IMR-90 (cell line): ENCODE measurements at regions not wholly inside any gene's neighbourhood (a gene's known extent, or its start where the extent isn't known, plus 50 kb on each side); places are given as distances from the start of the nearest gene placed in this dataset.

ENCODE experiments used
- ATAC-seq: fragments of 200-7000 bp; cut with Tn5 transposase; 2 replicates; pipeline ENCODE4 v1.9.1; 2020; ENCODE audit warnings: low read depth, mild to moderate bottlenecking, moderate library complexity
- BruUV-seq: library from RNA; stranded (reverse); fragments of 400-500 nt; replicated peaks from 2 replicates; lab custom pipeline; 2021; lab: Mats Ljungman, UMichigan
- CTCF ChIA-PET: fragments of 300-600 bp; formaldehyde crosslinking; extraction: SDS; loops from one replicate; lab custom pipeline; 2021; ENCODE audit warnings: antibody characterized with exemption; lab: Yijun Ruan, JAX
- POLR2A ChIA-PET: fragments of 300-600 bp; sonication (Branson Sonifier 250); formaldehyde crosslinking; loops from one replicate; lab custom pipeline; 2022; ENCODE audit warnings: antibody characterized with exemption; ENCODE audit not compliant: unreplicated experiment; lab: Charles Lee
- DNase-seq: peaks from one replicate; pipeline ENCODE4 v3.0.0; 2013
- H2AFZ ChIP-seq: replicated peaks from 2 replicates; pipeline ENCODE3; 2013; ENCODE audit warnings: low read length, mild to moderate bottlenecking; ENCODE audit not compliant: poor library complexity
- H2AK5ac ChIP-seq: 2 replicates; pipeline ENCODE4 v1.6.1; 2013; ENCODE audit warnings: low read depth, low read length, inconsistent platforms
- H2AK9ac ChIP-seq: replicated peaks from 2 replicates; pipeline ENCODE3; 2013; ENCODE audit warnings: mild to moderate bottlenecking, low read depth, low read length, moderate library complexity; ENCODE audit not compliant: poor library complexity
- H2BK120ac ChIP-seq: 2 replicates; pipeline ENCODE4 v1.6.1; 2013; ENCODE audit warnings: low read depth, low read length, inconsistent platforms
- H2BK15ac ChIP-seq: 3 replicates; pipeline ENCODE4 v1.6.1; 2013; ENCODE audit warnings: low read depth, low read length, inconsistent platforms
- H2BK20ac ChIP-seq: 2 replicates; pipeline ENCODE4 v1.6.1; 2013; ENCODE audit warnings: low read depth, mild to moderate bottlenecking, inconsistent platforms, low read length, moderate library complexity
- H2BK5ac ChIP-seq: 2 replicates; pipeline ENCODE4 v1.6.1; 2013; ENCODE audit warnings: mild to moderate bottlenecking, low read depth, low read length, inconsistent platforms; ENCODE audit not compliant: poor library complexity, severe bottlenecking
- H3K14ac ChIP-seq: replicated peaks from 2 replicates; pipeline ENCODE4 v1.6.1; 2013; ENCODE audit warnings: low read depth, low read length, inconsistent platforms
- H3K18ac ChIP-seq: 2 replicates; pipeline ENCODE4 v1.6.1; 2013; ENCODE audit warnings: low read depth, low read length, control low read depth
- H3K23ac ChIP-seq: 2 replicates; pipeline ENCODE4 v1.6.1; 2013; ENCODE audit warnings: low read depth, low read length, inconsistent platforms
- H3K27ac ChIP-seq: 2 replicates; pipeline ENCODE4 v1.5.1; 2013; ENCODE audit warnings: mild to moderate bottlenecking, control low read depth, low read length; ENCODE audit not compliant: insufficient read depth
- H3K27me3 ChIP-seq: 2 replicates; pipeline ENCODE4 v1.6.1; 2013; ENCODE audit warnings: low read length; ENCODE audit not compliant: control insufficient read depth, insufficient read depth
- H3K36me3 ChIP-seq: 2 replicates; pipeline ENCODE4 v1.6.1; 2013; ENCODE audit warnings: low read length, mixed read lengths; ENCODE audit not compliant: control insufficient read depth, insufficient read depth
- H3K4ac ChIP-seq: 2 replicates; pipeline ENCODE4 v1.6.1; 2013; ENCODE audit warnings: low read depth, low read length, inconsistent platforms
- H3K4me1 ChIP-seq: 2 replicates; pipeline ENCODE4 v1.6.1; 2013; ENCODE audit warnings: low read length, mixed read lengths; ENCODE audit not compliant: control insufficient read depth, insufficient read depth
- H3K4me2 ChIP-seq: 2 replicates; pipeline ENCODE4 v1.6.1; 2013; ENCODE audit warnings: low read depth, mild to moderate bottlenecking, control low read depth, low read length, moderate library complexity
- H3K4me3 ChIP-seq: 2 replicates; pipeline ENCODE4 v1.5.1; 2013; ENCODE audit warnings: low read depth, mild to moderate bottlenecking, control low read depth, low read length, moderate library complexity; ENCODE audit not compliant: insufficient read depth
- H3K56ac ChIP-seq: 2 replicates; pipeline ENCODE4 v1.6.1; 2013; ENCODE audit warnings: low read length, inconsistent platforms; ENCODE audit not compliant: insufficient read depth; ENCODE audit errors: extremely low read depth
- H3K79me1 ChIP-seq, 2 experiments: 2 replicates each; pipeline ENCODE4 v1.6.1; 2013; ENCODE audit warnings: low read length in 2 of 2, inconsistent platforms in 1 of 2, low read depth in 1 of 2
- H3K9ac ChIP-seq: 2 replicates; pipeline ENCODE4 v1.6.1; 2013; ENCODE audit warnings: low read depth, low read length, control low read depth
- H3K9me1 ChIP-seq: 2 replicates; pipeline ENCODE4 v1.6.1; 2013; ENCODE audit warnings: low read length, inconsistent platforms; ENCODE audit not compliant: insufficient read depth
- H3K9me3 ChIP-seq: 2 replicates; pipeline ENCODE4 v1.6.1; 2013; ENCODE audit warnings: low read length; ENCODE audit not compliant: control insufficient read depth, insufficient read depth
- H4K20me1 ChIP-seq: 2 replicates; pipeline ENCODE4 v1.6.1; 2013; ENCODE audit warnings: low read length, inconsistent platforms; ENCODE audit not compliant: insufficient read depth
- H4K5ac ChIP-seq: 2 replicates; pipeline ENCODE4 v1.6.1; 2013; ENCODE audit warnings: mild to moderate bottlenecking, low read depth, low read length, control low read depth
- H4K8ac ChIP-seq, 2 experiments: 2 replicates each; pipeline ENCODE4 v1.6.1; 2013; ENCODE audit warnings: low read depth in 2 of 2, low read length in 2 of 2, control low read depth in 1 of 2, inconsistent platforms in 1 of 2
- H4K91ac ChIP-seq: 2 replicates; pipeline ENCODE4 v1.6.1; 2013; ENCODE audit warnings: low read depth, low read length, inconsistent platforms; ENCODE audit not compliant: insufficient read depth
- BHLHE40 ChIP-seq: fragments of 150-350 bp; IDR thresholded peaks from 2 replicates; pipeline ENCODE4 v1.6.1; 2016; ENCODE audit warnings: mild to moderate bottlenecking, low read depth, low read length
- CEBPB ChIP-seq: IDR thresholded peaks from 2 replicates; pipeline ENCODE4 v1.6.1; 2012; ENCODE audit warnings: low read depth, low read length, improper control_type of control experiment
- CTCF ChIP-seq: conservative IDR thresholded peaks from 2 replicates; pipeline ENCODE4 v1.5.1; 2012; ENCODE audit warnings: mild to moderate bottlenecking, low read depth, low read length, improper control_type of control experiment
- FOS ChIP-seq: fragments of 150-350 bp; IDR thresholded peaks from 2 replicates; pipeline ENCODE4 v1.6.1; 2016; ENCODE audit warnings: low read depth, low read length
- MXI1 ChIP-seq: IDR thresholded peaks from 2 replicates; pipeline ENCODE4 v1.6.1; 2012; ENCODE audit warnings: low read depth, mild to moderate bottlenecking, low read length, moderate library complexity, borderline replicate concordance
- NFE2L2 ChIP-seq: fragments of 150-350 bp; IDR thresholded peaks from 2 replicates; pipeline ENCODE4 v1.6.1; 2016; ENCODE audit warnings: low read depth, mild to moderate bottlenecking, low read length
- RAD21 ChIP-seq: IDR thresholded peaks from 2 replicates; pipeline ENCODE4 v1.6.1; 2012; ENCODE audit warnings: low read length, improper control_type of control experiment
- RCOR1 ChIP-seq: IDR thresholded peaks from 2 replicates; pipeline ENCODE4 v1.6.1; 2012; ENCODE audit warnings: mild to moderate bottlenecking, low read length, improper control_type of control experiment; ENCODE audit not compliant: insufficient replicate concordance
- RFX5 ChIP-seq: IDR thresholded peaks from 2 replicates; pipeline ENCODE4 v1.8.0; 2012; ENCODE audit warnings: low read depth, mild to moderate bottlenecking, low read length, moderate library complexity
- SMC3 ChIP-seq: fragments of 150-350 bp; IDR thresholded peaks from 2 replicates; pipeline ENCODE4 v1.6.1; 2016; ENCODE audit warnings: low read depth, mild to moderate bottlenecking, antibody characterized with exemption, low read length, moderate library complexity
- WGBS, 2 experiments: methylation state at CpG; one replicate each; pipeline versions ENCODE4 v1.1.5 to v1.1.7; 2013; ENCODE audit warnings: missing lambda C conversion rate in 2 of 2; ENCODE audit not compliant: insufficient read length in 1 of 2; ENCODE audit errors: extremely low coverage in 2 of 2; 5-methylcytosine and 5-hydroxymethylcytosine counted together
- dilution Hi-C: fragments of 300-500 bp; cut with HindIII; formaldehyde crosslinking; loops from one replicate; pipeline ENCODE4 v1.14.3; 2018; ENCODE audit warnings: low sequenced_read_pairs; ENCODE audit not compliant: unreplicated experiment
- in situ Hi-C: fragments of 300-500 bp; cut with MboI; formaldehyde crosslinking; loops from 3 replicates; pipeline ENCODE4 v1.14.3; 2019; ENCODE audit warnings: low sequenced_read_pairs, inconsistent platforms, mixed read lengths
- intact Hi-C: fragments of 100-400 bp; cut with micrococcal nuclease; formaldehyde crosslinking; loops from 2 replicates; pipeline ENCODE4 v1.10.0; 2022

- no peak overlapping the region for H3K23ac ChIP-seq
- no peaks in the 10 kb centered on the region for H3K36me3 ChIP-seq
- H2AK5ac ChIP-seq, result no peak overlapping the region
- H4K91ac ChIP-seq, result no peak overlapping the region
- dilution Hi-C loops (no loop called here), in situ Hi-C loops (no loop called here), intact Hi-C loops (no loop called here)
- H3K56ac ChIP-seq, result no peak overlapping the region
- H2BK5ac ChIP-seq, result no peak overlapping the region
- no peak for ATAC-seq
- no peak overlapping the region for H3K18ac ChIP-seq
- no peaks in the 10 kb centered on the region for H3K4me1 ChIP-seq
- no peak overlapping the region for H3K27ac ChIP-seq
- H3K9me3 ChIP-seq, result peaks cover 3% of the 10 kb centered on the region; the same call in 1 of the 2 replicates
- H3K79me1 ChIP-seq, result no peaks in the 10 kb centered on the region
- H3K14ac ChIP-seq, result no peak overlapping the region
- no peak overlapping the region for H3K4me2 ChIP-seq
- H3K9ac ChIP-seq, result no peak overlapping the region
- no TSS peak for BruUV-seq
- no peak overlapping the region for H3K4me3 ChIP-seq
- H2BK20ac ChIP-seq, result no peak overlapping the region
- ChIA-PET POLR2A (no interaction called here), CTCF (no interaction called here)
- H3K9me1 ChIP-seq, result no peaks in the 10 kb centered on the region
- TF ChIP-seq BHLHE40 (no peak), CEBPB (no peak), RAD21 (no peak), RCOR1 (no peak), CTCF (no peak), FOS (no peak), SMC3 (no peak), MXI1 (no peak), NFE2L2 (no peak), RFX5 (no peak)
- no CpG with 5 or more reads among the region's 2 CpGs for WGBS, 2 experiments
- DNase-seq, result no peak
- H2BK120ac ChIP-seq, result no peak overlapping the region
- H3K4ac ChIP-seq, result no peak overlapping the region
- no peak overlapping the region for H2AK9ac ChIP-seq
- no peaks in the 10 kb centered on the region for H3K27me3 ChIP-seq
- no peak overlapping the region for H4K5ac ChIP-seq
- H4K8ac ChIP-seq, result no peak overlapping the region
- H4K20me1 ChIP-seq, result no peaks in the 10 kb centered on the region
- no peak overlapping the region for H2AFZ ChIP-seq
- H2BK15ac ChIP-seq, result no peak overlapping the region
Observed at GRCh38 chr11:41714101-41714500, 254.6 kb upstream of the LRRC4C start.
